ENCODE measurements at regions not wholly inside any gene's neighbourhood (a gene's known extent, or its start where the extent isn't known, plus 50 kb on each side); places are given as distances from the start of the nearest gene placed in this dataset.

GRCh38 chr2:107308835-107309234, 422.9 kb upstream of the ST6GAL2 start:
- TF ChIP-seq, protein P1, sequence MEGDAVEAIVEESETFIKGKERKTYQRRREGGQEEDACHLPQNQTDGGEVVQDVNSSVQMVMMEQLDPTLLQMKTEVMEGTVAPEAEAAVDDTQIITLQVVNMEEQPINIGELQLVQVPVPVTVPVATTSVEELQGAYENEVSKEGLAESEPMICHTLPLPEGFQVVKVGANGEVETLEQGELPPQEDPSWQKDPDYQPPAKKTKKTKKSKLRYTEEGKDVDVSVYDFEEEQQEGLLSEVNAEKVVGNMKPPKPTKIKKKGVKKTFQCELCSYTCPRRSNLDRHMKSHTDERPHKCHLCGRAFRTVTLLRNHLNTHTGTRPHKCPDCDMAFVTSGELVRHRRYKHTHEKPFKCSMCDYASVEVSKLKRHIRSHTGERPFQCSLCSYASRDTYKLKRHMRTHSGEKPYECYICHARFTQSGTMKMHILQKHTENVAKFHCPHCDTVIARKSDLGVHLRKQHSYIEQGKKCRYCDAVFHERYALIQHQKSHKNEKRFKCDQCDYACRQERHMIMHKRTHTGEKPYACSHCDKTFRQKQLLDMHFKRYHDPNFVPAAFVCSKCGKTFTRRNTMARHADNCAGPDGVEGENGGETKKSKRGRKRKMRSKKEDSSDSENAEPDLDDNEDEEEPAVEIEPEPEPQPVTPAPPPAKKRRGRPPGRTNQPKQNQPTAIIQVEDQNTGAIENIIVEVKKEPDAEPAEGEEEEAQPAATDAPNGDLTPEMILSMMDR (IDR thresholded peaks at IDR 0.05) = no peak
- TF ChIP-seq POLR2A (IDR thresholded peaks at IDR 0.05; ENCODE audit: low read depth) = no peak

All from esophagus muscularis mucosa (tissue), 3 donors.